ENCODE measurements at regions not wholly inside any gene's neighbourhood (a gene's known extent, or its start where the extent isn't known, plus 50 kb on each side); places are given as distances from the start of the nearest gene placed in this dataset.

DNA sequence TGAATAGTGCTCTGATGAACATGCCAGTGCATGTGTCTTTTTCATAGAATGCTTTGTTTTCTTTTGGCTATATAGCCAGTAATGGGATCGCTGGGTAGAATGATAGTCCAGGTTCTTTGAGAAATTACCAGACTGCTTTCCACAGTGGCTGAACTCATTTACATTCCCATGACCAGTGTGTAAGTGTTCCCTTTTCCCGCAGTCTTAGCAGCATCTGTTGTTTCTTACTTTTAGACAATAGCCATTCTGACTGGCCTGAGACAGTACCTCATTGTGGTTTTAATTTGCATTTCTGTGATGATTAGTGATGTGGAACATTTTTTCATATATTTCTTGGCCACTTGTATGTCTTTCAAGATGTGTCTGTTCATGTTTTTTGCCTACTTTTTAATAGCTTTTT, 784.5 kb downstream of the USP25 start:
- DNase-seq, result no peak

DNA sequence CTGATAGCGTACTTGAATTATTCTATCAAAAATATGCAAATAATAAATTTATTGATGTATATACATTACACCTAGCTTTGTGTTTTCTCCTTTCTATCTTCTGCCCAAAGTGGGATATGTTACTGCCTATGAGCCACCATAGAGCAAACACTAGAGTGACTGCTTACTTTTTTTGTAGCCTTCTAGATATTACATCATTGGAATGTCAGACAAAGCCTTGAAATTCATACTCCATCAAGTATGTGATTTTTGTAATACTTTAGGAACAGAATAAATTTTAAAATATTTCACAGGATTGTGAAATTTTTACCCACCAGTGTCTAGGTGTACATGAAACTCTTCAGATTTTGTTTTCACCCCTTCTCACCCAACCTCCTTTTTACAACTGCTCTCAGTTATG, 787.6 kb downstream of the USP25 start:
- DNase-seq, result no peak

DNA sequence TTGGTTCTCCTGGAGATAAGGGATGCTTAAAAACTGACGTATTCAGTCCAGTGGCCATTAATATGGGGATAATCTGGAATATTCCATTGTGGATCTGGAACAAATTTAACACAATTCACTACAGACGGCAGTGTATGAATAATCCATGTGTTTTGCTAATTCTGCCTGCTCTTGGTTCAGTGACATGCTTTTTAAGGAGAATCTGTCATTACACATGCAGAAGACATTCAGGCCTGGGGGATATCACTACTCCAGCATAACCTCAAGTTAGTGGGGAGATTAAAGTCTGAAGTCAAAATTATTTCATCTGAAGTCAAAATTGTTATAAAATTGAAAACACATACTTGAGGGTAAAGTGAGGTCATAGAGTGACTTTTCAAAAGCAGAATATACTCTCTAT, 789.3 kb downstream of the USP25 start:
- no peak for DNase-seq

DNA sequence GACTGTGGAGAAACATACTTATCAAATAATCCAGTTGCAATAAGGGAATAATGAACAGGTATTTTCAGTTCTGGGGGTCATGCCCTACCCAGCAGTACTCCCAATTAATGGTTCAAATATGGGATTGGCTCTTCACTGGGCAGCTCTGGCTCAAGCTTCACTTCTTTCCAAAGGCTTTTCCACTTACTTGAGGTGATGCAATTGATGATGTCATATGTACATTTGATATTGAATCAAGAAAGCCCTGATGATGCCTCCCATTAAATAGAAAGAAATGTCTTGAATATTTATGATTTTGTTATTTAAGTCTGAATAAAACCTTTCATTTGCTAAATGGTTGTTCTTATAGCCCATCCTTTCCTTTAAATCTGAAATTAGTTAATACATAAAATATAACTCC, 789.9 kb downstream of the USP25 start:
- DNase-seq, result no peak

DNA sequence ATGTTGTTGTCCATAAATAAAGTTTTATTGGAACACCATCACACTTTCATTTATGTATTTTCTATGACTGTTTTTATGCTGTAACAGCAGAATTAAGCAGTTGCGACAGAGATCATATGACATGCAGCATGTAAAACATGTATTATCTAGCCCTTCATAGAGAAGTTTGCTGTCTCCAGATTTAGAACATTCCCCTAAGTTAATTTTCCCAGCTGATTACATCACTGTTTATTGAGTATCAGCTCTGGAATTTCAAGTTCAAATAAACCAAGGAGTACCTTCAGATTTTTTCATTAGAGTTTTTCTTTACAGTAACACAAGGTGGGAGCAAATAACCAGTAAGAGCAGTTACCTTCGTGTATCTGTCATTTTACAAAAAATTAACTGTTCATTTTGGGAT, 792.8 kb downstream of the USP25 start:
- DNase-seq, result no peak

DNA sequence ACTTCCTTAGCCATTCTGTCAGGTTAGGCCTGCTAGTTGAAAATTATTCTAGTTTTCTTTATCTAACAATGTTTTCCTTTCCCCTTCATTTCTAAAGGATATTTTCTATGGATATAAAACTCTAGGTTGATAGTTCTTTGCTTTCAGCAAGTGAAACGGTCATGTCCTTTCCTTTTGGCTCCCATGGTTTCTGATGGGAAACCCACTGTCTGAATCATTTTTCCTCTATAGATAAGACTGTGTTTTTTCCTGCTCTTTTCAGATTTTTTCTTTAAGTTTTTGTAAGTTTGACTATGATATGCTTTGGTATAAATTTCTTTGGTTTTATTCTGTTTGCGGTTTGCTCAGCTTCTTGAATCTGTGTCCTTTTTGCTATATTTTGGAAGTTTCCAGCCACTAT, 800.9 kb downstream of the USP25 start:
- no peak for DNase-seq

DNA sequence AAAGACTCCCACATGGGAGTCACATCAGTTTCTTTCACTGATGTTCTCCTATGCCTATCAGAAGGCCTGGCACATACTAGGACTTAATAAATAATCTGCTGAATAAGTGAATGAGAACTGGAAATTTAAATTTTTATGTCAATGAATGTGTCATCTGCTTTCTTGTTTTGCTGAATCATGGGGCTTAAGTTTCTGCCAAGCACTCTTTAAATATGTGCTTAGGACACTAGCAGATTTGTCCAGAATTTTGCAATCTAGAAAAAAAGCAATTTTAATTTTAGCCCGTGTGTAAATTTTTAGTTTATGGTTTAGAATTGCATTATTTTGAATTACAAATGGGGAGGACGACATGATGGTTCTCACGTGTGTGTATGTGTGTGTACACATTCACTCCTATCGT, 803.1 kb downstream of the USP25 start:
- DNase-seq, result no peak

DNA sequence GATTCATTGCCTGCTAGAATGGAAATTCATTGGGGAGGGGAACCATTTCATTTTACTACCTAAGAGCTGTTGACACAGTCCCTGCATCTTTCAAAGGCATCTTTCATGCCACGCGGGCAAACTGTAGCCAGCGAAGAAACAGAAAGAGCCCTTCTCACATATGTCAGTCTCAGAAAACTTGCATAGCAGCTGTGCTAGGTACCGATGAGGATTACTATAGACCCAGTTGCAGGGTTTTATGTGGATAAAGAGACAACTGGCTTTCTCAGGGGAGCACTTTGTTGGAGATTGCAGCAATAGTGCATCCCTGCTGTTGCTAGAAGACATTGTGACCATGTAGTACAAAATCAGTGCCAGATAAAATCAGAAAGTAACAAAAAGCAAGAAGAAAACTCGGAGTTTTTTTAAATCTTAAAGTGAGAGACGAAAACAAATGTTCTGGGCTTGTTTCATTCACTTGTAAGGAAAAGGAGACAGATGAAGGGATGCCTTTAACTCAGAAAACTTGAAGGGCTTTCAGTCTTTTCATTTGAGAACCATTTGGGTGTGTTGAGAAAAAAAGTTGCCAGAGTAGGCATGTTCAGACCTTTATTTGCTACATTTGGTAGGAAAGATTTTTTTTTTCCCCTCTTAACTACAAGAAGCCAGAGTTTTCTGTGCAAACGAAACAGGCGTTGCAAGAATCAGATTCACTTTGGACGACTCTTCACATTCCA, 804.1 kb downstream of the USP25 start:
- DNase-seq, result no peak

DNA sequence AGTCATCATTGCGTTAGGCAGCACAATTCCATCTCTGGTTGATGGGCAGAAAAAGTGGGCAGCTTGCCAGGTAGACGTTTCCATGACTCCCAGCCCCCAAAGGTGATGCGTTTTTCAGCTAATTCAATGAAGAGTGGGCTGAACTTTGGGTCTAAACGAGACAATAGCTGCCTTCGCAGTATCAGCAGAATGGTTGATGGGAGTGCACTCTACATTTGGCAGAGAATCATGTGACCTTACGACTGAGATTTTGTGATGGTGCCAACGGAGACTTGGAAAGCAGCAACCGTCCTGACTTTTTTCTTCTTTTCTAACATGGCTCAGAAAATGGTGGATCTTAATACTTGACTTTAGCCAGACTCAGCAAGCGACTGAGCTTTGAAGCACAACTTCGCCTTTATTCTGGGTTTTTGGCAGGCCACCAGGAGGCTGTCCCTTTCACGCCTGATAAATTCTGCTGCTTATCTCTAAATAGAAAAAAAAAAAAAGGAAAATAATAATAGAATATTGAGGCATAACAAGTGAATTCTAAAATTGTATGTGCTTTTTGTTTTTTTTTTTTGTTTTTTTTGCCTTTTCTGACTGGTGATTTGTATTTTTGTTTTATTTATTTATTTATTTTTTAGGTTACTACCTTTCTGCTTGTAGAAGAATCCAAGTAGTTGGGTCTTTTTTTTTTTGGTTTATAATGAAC, 804.8 kb downstream of the USP25 start:
- no peak for DNase-seq

DNA sequence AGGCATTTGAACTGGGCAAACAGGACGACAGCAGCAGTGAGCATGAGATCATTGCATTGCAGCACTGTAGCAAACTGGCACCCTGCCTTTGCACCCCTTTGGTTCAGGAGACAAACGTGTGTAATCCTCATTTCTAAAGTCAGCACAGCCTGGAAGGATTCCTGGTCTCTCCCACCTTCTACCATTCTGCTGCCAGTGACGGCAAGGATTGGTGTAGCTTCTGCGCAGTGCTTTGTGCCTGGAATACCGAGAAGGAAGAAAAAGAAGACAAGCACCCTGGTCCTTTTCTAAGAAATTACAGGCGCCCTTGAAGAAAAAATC, 805.3 kb downstream of the USP25 start:
- no peak for DNase-seq

DNA sequence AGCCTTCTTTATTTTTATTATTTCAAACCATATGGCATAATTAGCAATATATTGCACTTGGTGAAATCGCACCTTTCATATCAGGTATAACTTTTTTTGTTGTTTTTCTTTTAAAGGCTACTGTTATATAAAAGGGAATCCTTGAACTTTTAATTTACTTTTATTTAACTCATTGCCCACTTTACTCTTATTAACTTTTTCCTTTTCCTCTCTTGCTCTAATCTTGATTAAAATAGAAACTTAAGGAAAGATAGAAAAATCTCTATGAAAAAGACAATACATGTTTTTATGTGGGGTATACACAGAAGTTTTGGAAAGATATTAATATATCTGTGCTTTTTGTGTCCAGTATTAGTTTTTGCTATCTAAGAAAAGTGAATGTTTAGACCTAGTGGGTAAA, 805.8 kb downstream of the USP25 start:
- DNase-seq, result no peak

DNA sequence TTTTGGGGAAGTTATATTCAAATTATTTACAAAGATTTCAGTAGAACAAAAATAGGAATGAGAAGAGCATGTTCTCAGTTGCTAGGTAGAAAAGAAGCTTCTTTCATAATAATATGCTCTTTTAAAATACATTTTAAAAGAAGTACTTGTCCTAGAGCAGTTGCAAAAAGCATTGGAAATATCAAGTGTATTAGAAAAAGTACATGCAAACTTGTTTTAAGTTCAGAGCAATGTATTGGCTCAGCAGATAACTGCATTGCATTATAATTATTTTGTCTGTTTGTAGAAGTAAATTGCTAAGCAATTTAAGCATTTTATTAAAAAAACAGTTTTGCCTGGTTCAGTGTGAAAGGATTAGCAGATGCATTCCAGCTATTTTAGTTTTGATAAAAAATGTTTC, 806.4 kb downstream of the USP25 start:
- no peak for DNase-seq

DNA sequence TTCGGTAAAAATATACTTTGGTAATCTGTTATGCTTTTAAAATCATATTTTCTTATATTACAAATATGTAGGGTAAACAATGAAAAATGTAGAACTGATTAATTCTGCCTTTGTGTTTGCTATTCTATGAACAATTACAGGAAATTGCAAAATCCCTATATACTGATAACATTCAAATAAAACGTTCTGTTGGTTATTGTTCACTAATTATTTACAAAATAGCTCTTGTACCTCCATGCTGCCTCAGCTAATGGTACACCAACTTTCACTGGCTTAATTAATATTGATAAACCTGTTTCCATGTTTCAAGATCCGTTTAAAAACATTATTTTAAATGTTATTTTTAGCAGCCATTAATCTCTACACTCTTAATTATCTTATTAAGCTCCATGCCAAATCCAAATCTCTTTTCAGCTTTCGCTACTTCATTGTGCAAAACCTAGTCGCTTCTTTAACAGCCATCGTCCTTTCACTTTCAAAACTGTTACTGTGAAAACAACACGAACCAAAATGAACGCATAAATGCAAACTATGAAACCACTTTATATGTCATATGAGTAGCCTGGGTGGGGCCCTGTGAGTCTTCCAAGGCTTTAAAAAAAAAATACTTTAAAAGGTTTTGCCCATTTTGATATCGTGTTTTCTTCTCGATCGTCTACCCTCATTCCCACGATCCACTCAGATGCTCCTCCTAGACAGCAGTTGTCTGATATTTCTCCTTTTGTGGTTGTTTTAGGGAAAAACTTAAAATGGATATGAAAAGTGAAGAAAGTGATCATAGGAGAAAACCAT, 807.1 kb downstream of the USP25 start:
- no peak for DNase-seq

DNA sequence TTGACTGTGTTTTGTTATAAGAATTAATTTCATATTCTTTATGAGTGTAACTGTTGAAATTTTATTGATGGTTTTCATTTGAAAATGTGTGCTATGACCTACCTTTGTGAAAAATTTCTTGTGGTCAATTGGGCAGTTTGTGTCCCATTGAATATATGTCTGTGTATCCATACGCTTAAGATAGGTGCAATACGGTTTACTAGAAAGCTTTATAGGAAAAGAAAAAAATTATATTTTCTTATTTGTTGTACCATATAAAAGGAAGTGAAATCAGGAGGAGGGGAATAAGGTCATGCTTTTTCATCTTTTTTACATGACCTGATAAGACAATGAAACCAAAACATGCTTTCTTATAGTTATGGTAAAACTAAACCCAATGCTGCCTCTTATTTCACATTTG, 807.7 kb downstream of the USP25 start:
- DNase-seq, result no peak

DNA sequence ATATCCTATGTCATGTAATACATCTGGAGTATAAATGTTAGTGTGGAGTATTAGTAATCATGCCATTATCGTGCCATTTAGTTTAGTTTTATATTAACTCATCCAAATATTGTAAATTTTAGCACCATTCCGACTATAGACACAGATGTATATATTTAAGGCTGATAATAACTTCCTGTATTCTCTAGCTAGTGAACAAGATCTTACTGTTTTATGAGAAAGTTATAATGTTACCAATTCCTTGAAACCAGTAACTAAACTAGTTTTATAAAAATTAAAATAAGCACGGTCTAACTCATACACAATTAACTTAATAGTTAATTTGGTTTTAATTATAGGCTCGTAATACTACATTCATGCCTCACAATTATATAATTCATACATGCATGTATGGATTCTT, 808.6 kb downstream of the USP25 start:
- no peak for DNase-seq

DNA sequence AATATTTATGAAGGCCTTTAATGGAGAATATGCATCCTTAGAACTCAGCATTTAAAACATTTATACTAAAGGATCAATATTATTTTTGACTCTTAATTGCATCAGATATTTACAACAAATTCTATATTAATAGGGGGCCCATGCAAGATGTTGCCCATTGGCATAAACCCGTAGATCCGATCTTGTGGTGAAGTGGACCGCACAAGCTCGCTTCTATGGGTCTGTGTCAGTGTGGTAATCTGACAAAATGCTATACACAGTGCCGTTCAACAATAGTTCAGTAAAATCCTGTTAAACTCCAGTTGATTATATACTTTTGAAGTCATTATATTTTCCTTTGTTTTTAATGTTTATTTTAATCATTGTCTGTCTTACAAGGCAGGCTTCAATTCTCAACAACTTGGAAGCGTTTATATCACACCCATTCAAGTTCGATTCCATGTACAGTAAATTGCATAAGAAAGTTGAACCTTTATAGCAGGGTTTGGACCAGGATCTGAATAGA, 809.2 kb downstream of the USP25 start:
- no peak for DNase-seq

DNA sequence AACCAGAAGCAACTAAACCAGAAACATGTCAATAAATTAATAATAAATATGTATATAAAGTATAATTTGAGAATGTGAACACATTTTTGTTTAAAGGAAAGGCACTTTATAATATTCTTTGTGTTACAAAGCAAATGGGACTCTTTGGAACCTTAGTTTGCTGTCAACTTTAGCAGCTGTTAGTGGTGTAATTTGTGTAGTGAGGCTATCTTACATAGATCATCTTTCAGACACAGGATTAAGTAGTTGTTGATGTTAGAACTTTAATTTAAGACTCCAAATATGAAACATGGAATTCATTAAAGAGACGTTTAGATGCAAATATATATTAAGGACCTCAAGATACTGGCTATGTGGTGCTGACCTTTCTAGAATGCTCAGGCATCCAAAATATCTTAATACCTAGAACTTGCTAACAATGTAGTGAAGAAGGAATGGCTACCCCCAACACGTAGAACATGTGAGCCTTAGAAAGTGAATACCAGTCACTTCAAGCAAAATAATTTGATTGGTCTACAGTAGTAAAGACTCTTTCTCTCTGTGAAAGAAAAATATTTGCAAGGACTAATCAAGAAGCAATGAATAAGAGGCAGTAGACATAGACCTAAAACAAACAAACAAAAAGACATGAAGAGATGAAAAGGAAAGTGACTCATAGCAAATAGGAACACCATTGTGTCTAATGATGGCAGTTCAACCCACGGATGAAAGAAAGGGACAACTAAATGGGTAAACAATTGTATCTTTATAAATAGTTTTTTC, 811.4 kb downstream of the USP25 start:
- no peak for DNase-seq

DNA sequence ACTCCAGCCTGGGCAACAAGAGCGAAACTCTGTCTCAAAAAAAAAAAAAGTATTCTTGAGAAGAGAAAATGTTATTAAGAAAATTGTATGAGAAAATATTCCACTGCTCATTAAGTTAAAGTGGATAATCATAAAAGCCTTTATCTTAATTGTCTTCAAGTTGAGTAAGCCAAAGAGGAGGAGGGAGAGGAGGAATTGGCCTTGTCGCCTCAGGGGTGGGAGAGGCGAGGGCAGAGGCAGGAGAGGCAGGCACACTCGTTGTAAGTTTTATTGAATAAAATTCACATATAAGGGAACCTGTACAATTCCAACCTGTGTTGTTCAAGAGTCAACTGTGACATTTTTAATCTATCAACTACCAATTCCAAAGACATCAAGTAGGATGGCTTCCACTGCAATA, 820.3 kb downstream of the USP25 start:
- DNase-seq, result no peak

DNA sequence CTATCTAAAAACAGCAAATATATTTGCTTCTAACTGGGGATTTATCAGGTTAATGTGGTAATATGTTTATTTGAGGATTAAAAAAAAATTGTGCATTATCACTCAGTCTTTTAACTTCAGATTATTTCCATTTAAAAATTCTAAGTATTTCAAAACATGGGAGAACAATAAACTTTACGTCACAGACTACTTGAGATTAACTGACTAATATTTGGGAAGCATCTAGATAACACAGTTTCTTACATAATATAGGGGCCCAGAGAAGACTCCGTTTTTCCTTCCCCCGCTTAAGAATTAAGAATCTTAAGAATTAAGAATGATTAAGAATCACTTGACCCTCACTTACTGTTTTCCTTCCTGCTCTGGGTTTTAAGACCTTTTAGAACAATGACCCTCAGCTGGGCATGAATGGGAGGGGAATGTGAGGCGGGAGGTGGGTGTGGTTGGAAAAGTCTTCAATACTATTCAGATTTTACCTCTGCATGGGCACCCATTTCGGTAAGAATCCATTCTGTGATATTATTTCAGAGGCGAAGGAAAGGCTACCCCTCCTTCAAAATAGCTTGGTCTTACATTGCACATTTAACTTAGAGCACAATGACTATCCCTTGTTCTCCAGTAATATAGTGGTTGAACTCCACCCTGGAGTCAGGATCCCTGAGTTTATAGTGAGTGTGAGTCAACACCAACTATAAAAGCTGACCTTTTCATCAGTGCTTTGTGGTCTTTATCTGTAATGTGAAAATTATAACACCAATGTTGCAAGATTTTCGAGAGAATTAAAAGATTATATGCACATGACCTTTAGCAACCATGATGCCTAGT, 821.3 kb downstream of the USP25 start:
- no peak for DNase-seq

DNA sequence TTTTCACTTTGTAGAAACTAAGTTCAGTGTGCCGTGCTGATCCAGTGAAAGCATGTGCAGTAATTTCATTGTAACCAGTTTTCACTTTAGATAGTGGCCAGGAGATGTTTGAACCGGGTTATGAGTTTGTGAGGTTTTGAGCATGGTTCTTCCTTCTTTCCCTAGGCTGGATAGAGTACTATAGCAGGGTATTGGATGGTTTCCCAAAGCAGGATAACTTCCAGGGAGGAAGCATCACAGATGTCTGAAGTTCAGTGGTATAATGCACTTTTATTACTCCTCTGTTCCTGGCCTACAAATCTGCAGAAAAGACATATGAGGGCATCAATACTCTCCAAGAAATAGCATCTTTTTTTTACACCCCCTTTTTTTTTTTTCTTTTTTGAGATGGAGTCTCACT, 823.1 kb downstream of the USP25 start:
- no peak for DNase-seq

DNA sequence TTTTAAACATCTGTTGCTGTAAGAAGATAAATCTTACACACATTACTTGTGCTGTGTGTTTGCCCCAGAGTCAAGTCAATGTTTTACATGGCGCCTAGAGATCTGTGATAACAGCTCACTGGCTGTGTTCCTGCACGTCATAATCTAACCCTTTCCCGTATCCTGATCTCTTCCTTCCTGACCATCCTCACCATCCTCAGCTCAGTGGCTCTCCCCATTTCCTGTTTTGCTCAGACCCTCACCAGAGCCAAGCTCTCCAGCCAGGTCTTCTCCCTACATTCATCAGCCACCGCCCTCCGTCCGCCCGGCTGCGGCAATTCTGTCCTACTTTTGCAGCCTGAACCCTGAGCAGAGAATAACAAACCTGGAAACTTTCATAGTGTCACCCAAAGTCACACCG, 824.7 kb downstream of the USP25 start:
- DNase-seq, result no peak

DNA sequence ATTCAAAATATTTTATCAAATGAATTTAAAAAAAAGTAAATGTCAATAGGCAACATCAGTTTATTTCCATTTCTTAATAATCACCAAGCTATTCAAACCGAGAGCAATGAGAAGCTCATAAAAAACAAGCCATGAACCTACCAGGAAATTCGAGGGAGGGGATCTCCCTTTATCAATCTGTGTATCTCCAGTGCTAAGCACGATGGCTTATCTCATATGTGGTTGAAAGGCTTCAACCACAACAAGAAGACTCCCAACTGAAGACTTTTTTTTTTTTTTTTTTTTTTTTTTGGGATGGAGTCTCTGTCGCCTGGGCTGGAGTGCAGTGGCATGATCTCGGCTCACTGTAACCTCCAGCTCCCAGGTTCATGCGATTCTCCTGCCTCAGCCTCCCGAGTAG, 833.3 kb downstream of the USP25 start:
- DNase-seq, result no peak
